Naive thymus-derived CD4-positive, alpha-beta T cell (primary cell): ENCODE measurements at regions not wholly inside any gene's neighbourhood (a gene's known extent, or its start where the extent isn't known, plus 50 kb on each side); places are given as distances from the start of the nearest gene placed in this dataset.
A peak's percentile ranks its signal among the peaks of the same experiment; 100 is the strongest.

ENCODE experiments used
- ATAC-seq: fragments of 150-1000 bp; cut with Tn5 transposase; 2 replicates; pipeline ENCODE4 v1.10.0; 2021; ENCODE audit warnings: mild to moderate bottlenecking, moderate library complexity
- CTCF ChIA-PET: fragments of 350-600 bp; sonication (Branson Sonifier 250); formaldehyde crosslinking; loops from one replicate; lab custom pipeline; 2021; ENCODE audit warnings: antibody characterized with exemption; lab: Charles Lee
- POLR2A ChIA-PET: fragments of 350-600 bp; sonication (Branson Sonifier 250); formaldehyde crosslinking; loops from one replicate; lab custom pipeline; 2021; ENCODE audit warnings: antibody characterized with exemption, inconsistent platforms; lab: Charles Lee
- DNase-seq, 9 donors: peaks; one replicate each; pipeline versions ENCODE4 v3.0.0 to v3.0.0-alpha.2; 2020 to 2022; ENCODE audit warnings: mixed read lengths in 1 of 9
- H3K27ac ChIP-seq: one replicate; pipeline ENCODE4 v1.7.0; 2013; ENCODE audit warnings: mild to moderate bottlenecking, low read depth, low read length, moderate library complexity
- H3K27me3 ChIP-seq, 2 donors: one replicate each; pipeline ENCODE4 v1.7.0; 2013; ENCODE audit warnings: low read length in 2 of 2, mild to moderate bottlenecking in 2 of 2, moderate library complexity in 2 of 2; ENCODE audit not compliant: control insufficient read depth in 2 of 2, insufficient read depth in 2 of 2
- H3K36me3 ChIP-seq, 3 experiments: 1 replicate in 2 of 3; 2 replicates in 1 of 3; pipeline ENCODE4 v1.7.0; 2013; ENCODE audit warnings: low read length in 3 of 3, mild to moderate bottlenecking in 3 of 3, moderate library complexity in 1 of 3; ENCODE audit not compliant: insufficient read depth in 3 of 3, control insufficient read depth in 2 of 3
- H3K4me1 ChIP-seq, 2 donors: one replicate each; pipeline ENCODE4 v1.7.0; 2013; ENCODE audit warnings: low read length in 2 of 2, mild to moderate bottlenecking in 2 of 2, moderate library complexity in 1 of 2; ENCODE audit not compliant: control insufficient read depth in 2 of 2, insufficient read depth in 2 of 2
- H3K4me3 ChIP-seq: 2 replicates; pipeline ENCODE4 v1.7.0; 2013; ENCODE audit warnings: mild to moderate bottlenecking, low read length
- H3K9me3 ChIP-seq, 3 experiments: 1 replicate in 2 of 3; 2 replicates in 1 of 3; pipeline ENCODE4 v1.7.0; 2013; ENCODE audit warnings: low read length in 3 of 3; ENCODE audit not compliant: control insufficient read depth in 2 of 3
- H3K27ac Mint-ChIP-seq, 9 donors: one replicate each; pipeline ENCODE4 v1.8.0; 2020 to 2022; ENCODE audit warnings: mixed read lengths in 9 of 9, mild to moderate bottlenecking in 8 of 9, moderate library complexity in 5 of 9, inconsistent platforms in 2 of 9
- H3K27me3 Mint-ChIP-seq, 5 donors: one replicate each; pipeline ENCODE4 v1.8.0; 2021 to 2022; ENCODE audit warnings: mixed read lengths in 5 of 5, mild to moderate bottlenecking in 1 of 5
- H3K36me3 Mint-ChIP-seq, 5 donors: one replicate each; pipeline ENCODE4 v1.8.0; 2020 to 2022; ENCODE audit warnings: mixed read lengths in 5 of 5, mild to moderate bottlenecking in 3 of 5, inconsistent platforms in 1 of 5
- H3K4me1 Mint-ChIP-seq, 7 donors: one replicate each; pipeline ENCODE4 v1.8.0; 2020 to 2022; ENCODE audit warnings: mixed read lengths in 7 of 7, mild to moderate bottlenecking in 3 of 7, inconsistent platforms in 1 of 7
- H3K4me3 Mint-ChIP-seq, 10 donors: one replicate each; pipeline ENCODE4 v1.8.0; 2020 to 2022; ENCODE audit warnings: mild to moderate bottlenecking in 10 of 10, mixed read lengths in 10 of 10, moderate library complexity in 6 of 10, inconsistent platforms in 2 of 10
- H3K9me3 Mint-ChIP-seq, 11 donors: one replicate each; pipeline ENCODE4 v1.8.0; 2020 to 2022; ENCODE audit warnings: mixed read lengths in 11 of 11, mild to moderate bottlenecking in 4 of 11, inconsistent platforms in 1 of 11, moderate library complexity in 1 of 11
- intact Hi-C, 2 donors: fragments of 100-400 bp; cut with micrococcal nuclease; formaldehyde crosslinking; loops; one replicate each; pipeline ENCODE4 v1.15.1; 2023

GRCh38 chr1:181187337-181188126, 99.0 kb downstream of the IER5 start:
- Histone ChIP-seq H3K4me3 (no peak overlapping the region), H3K27ac (no peak overlapping the region), H3K36me3 (no peaks in the 10 kb centered on the region), H3K27me3 (no peaks in the 10 kb centered on the region), H3K9me3 (no peaks in the 10 kb centered on the region), H3K4me1 (peaks cover 0 to 4% of the 10 kb centered on the region in 2 donors)
- H3K27me3 Mint-ChIP-seq, result peaks cover 0 to 33% (median 4%) of the 10 kb centered on the region in 5 donors
- no peak overlapping the region for H3K4me3 Mint-ChIP-seq
- no peak for DNase-seq
- ChIA-PET POLR2A (no interaction called here), CTCF (interaction anchor here (0.7 to 8.5 kb wide), 6 partner anchors 22 to 239 kb away, joined by 4 to 90 read pairs (median 7); no protein-coding TSS in a partner anchor)
- intact Hi-C loops, result loop anchor here in 1 of 2 donors (10.0 kb wide), 1 partner anchor 837 kb away; no protein-coding TSS in a partner anchor
- peaks cover 0 to 3% (median 0%) of the 10 kb centered on the region in 11 donors for H3K9me3 Mint-ChIP-seq
- peaks cover 0 to 13% (median 6%) of the 10 kb centered on the region in 7 donors for H3K4me1 Mint-ChIP-seq
- H3K27ac Mint-ChIP-seq, result no peak overlapping the region
- ATAC-seq, result no peak
- peaks cover 0 to 3% (median 0%) of the 10 kb centered on the region in 5 donors for H3K36me3 Mint-ChIP-seq

DNA sequence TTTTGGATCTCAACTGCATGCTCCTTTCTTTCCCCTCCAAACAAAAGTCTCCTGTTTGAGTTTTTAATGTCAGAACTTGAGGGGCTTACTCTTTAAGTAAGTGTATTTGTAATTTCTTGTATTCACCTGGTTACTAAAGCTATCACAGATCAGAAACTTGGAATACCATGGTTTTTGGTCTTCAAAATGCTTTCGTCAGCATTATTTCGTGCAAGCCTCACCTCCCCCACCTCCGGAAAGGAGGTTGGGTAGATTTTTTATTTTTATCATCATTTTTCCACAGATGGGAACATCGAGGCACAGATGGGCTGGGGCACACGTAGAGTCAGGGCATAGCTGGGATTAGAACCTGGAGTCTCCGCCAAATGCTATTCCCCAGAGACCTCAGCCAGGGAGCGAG, 100.7 kb downstream of the IER5 start:
- intact Hi-C loops, result loop anchor here in 1 of 2 donors (10.0 kb wide), 1 partner anchor 836 kb away; no protein-coding TSS in a partner anchor
- H3K36me3 ChIP-seq, result no peaks in the 10 kb centered on the region
- H3K27ac ChIP-seq, result no peak overlapping the region
- peaks cover 0 to 4% (median 0%) of the 10 kb centered on the region in 5 donors for H3K36me3 Mint-ChIP-seq
- POLR2A ChIA-PET, result interaction anchor here (1.0 kb wide), 1 partner anchor 207 kb away, joined by 3 read pairs; no protein-coding TSS in a partner anchor
- peaks cover 0 to 27% (median 9%) of the 10 kb centered on the region in 5 donors for H3K27me3 Mint-ChIP-seq
- no peaks in the 10 kb centered on the region for H3K27me3 ChIP-seq
- CTCF ChIA-PET, result interaction anchor here (1.5 to 8.5 kb wide), 8 partner anchors 55 to 241 kb away, joined by 3 to 90 read pairs (median 14); no protein-coding TSS in a partner anchor
- H3K4me1 ChIP-seq, result peaks cover 0 to 4% of the 10 kb centered on the region in 2 donors
- H3K9me3 ChIP-seq, result no peaks in the 10 kb centered on the region
- H3K4me3 ChIP-seq, result no peak overlapping the region
- H3K4me1 Mint-ChIP-seq, result peaks cover 0 to 13% (median 6%) of the 10 kb centered on the region in 7 donors
- H3K27ac Mint-ChIP-seq, result no peak overlapping the region
- no peak for DNase-seq
- H3K9me3 Mint-ChIP-seq, result peaks cover 0 to 6% (median 0%) of the 10 kb centered on the region in 11 donors
- ATAC-seq, result no peak
- no peak overlapping the region for H3K4me3 Mint-ChIP-seq

GRCh38 chr1:181189691-181190363, 101.3 kb downstream of the IER5 start:
- Mint-ChIP-seq H3K36me3 (peaks cover 0 to 4% (median 0%) of the 10 kb centered on the region in 5 donors), H3K4me1 (peaks cover 0 to 13% (median 6%) of the 10 kb centered on the region in 7 donors), H3K27ac (no peak overlapping the region), H3K27me3 (peaks cover 0 to 22% (median 11%) of the 10 kb centered on the region in 5 donors), H3K9me3 (peaks cover 0 to 7% (median 0%) of the 10 kb centered on the region in 11 donors), H3K4me3 (peak overlapping the region in 8 of 10 donors; percentile 22 to 77 (median 55))
- CTCF ChIA-PET, result interaction anchor here (0.8 to 8.5 kb wide), 12 partner anchors 14 to 247 kb away, joined by 3 to 90 read pairs (median 5); no protein-coding TSS in a partner anchor
- H3K27me3 ChIP-seq, result no peaks in the 10 kb centered on the region
- ATAC-seq (peak; percentile 88), DNase-seq (peak; percentile 49 to 95 (median 79))
- H3K36me3 ChIP-seq, result no peaks in the 10 kb centered on the region
- H3K4me3 ChIP-seq, result no peak overlapping the region
- no peaks in the 10 kb centered on the region for H3K9me3 ChIP-seq
- peaks cover 0 to 4% of the 10 kb centered on the region in 2 donors for H3K4me1 ChIP-seq
- H3K27ac ChIP-seq, result no peak overlapping the region
- intact Hi-C loops, result loop anchor here (1.0 to 10.0 kb wide), 6 partner anchors 123 to 864 kb away; no protein-coding TSS in a partner anchor
- POLR2A ChIA-PET, result interaction anchor here (1.0 to 2.0 kb wide), 2 partner anchors 207 to 235 kb away, joined by 3 to 8 read pairs; no protein-coding TSS in a partner anchor

GRCh38 chr1:181190364-181191035, 102.0 kb downstream of the IER5 start:
- Histone ChIP-seq H3K9me3 (no peaks in the 10 kb centered on the region), H3K27me3 (no peaks in the 10 kb centered on the region), H3K36me3 (no peaks in the 10 kb centered on the region), H3K27ac (no peak overlapping the region), H3K4me1 (peaks cover 0 to 4% of the 10 kb centered on the region in 2 donors), H3K4me3 (no peak overlapping the region)
- peaks cover 0 to 20% (median 11%) of the 10 kb centered on the region in 5 donors for H3K27me3 Mint-ChIP-seq
- DNase-seq (peak in 1 of 9 donors; percentile 11), ATAC-seq (no peak)
- peak overlapping the region in 2 of 9 donors; percentile 14 to 61 for H3K27ac Mint-ChIP-seq
- H3K9me3 Mint-ChIP-seq, result peaks cover 0 to 7% (median 0%) of the 10 kb centered on the region in 11 donors
- peaks cover 0 to 13% (median 6%) of the 10 kb centered on the region in 7 donors for H3K4me1 Mint-ChIP-seq
- intact Hi-C loops, result loop anchor here (1.0 to 2.0 kb wide), 5 partner anchors 123 to 864 kb away; no protein-coding TSS in a partner anchor
- ChIA-PET CTCF (interaction anchor here (0.7 to 8.5 kb wide), 12 partner anchors 12 to 246 kb away, joined by 3 to 90 read pairs (median 4); no protein-coding TSS in a partner anchor), POLR2A (interaction anchor here (1.0 to 2.0 kb wide), 2 partner anchors 206 to 235 kb away, joined by 3 to 8 read pairs; no protein-coding TSS in a partner anchor)
- peak overlapping the region in 9 of 10 donors; percentile 22 to 77 (median 58) for H3K4me3 Mint-ChIP-seq
- H3K36me3 Mint-ChIP-seq, result peaks cover 0 to 9% (median 0%) of the 10 kb centered on the region in 5 donors

DNA sequence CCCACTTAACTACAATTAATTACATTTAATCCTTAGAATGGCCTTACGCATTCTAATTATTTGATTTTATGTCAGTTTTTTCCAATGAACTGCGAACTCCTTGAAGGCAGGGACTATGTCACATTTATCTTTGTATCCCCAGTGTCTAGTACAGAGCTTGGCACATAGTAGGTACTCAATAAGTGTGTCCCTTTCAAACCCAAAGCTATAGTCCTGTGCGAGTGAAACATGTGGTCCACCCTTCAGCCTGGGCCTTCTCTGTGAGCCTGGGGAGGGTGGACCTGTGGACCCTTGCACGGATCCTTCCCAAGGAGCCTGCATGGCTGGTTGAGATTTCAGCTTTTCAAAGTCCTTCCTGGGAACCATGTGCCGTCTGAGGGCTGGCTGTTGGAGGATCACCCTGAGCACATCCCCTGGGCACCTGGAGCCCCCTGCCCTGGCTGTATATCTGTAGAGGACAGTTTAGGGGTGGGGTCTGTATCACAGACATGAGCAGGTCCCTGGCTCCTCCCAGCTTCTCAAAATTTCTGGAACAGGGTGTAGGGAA, 103.1 kb downstream of the IER5 start:
- H3K4me1 ChIP-seq, result peaks cover 0 to 4% of the 10 kb centered on the region in 2 donors
- no peaks in the 10 kb centered on the region for H3K9me3 ChIP-seq
- no peak overlapping the region for H3K27ac Mint-ChIP-seq
- POLR2A ChIA-PET, result interaction anchor here (2.0 kb wide), 1 partner anchor 234 kb away, joined by 8 read pairs; no protein-coding TSS in a partner anchor
- H3K27me3 ChIP-seq, result no peaks in the 10 kb centered on the region
- peaks cover 0 to 13% (median 1%) of the 10 kb centered on the region in 5 donors for H3K36me3 Mint-ChIP-seq
- no peak overlapping the region for H3K4me3 Mint-ChIP-seq
- DNase-seq (no peak), ATAC-seq (no peak)
- H3K4me1 Mint-ChIP-seq, result peaks cover 0 to 13% (median 6%) of the 10 kb centered on the region in 7 donors
- peaks cover 0 to 13% (median 10%) of the 10 kb centered on the region in 5 donors for H3K27me3 Mint-ChIP-seq
- intact Hi-C loops, result loop anchor here in 1 of 2 donors (2.0 kb wide), 1 partner anchor 745 kb away; no protein-coding TSS in a partner anchor
- H3K27ac ChIP-seq, result no peak overlapping the region
- no peak overlapping the region for H3K4me3 ChIP-seq
- peaks cover 0 to 7% (median 1%) of the 10 kb centered on the region in 11 donors for H3K9me3 Mint-ChIP-seq
- CTCF ChIA-PET, result interaction anchor here (0.7 to 8.5 kb wide), 6 partner anchors 12 to 863 kb away, joined by 3 to 90 read pairs (median 14); no protein-coding TSS in a partner anchor
- no peaks in the 10 kb centered on the region for H3K36me3 ChIP-seq
